Activated CD4-positive, alpha-beta T cell treated with anti-CD3 and anti-CD28 coated beads for 36 hours (primary cell): ENCODE measurements at regions not wholly inside any gene's neighbourhood (a gene's known extent, or its start where the extent isn't known, plus 50 kb on each side); places are given as distances from the start of the nearest gene placed in this dataset.

ENCODE experiments used
- ATAC-seq: fragments of 200-7000 bp; cut with Tn5 transposase; one replicate; pipeline ENCODE4 v1.10.0; 2021; ENCODE audit warnings: mild to moderate bottlenecking, moderate library complexity
- CTCF ChIA-PET: fragments of 350-600 bp; sonication (Branson Sonifier 250); formaldehyde crosslinking; loops from one replicate; lab custom pipeline; 2021; ENCODE audit warnings: antibody characterized with exemption; lab: Charles Lee
- POLR2A ChIA-PET: fragments of 350-600 bp; sonication (Branson Sonifier 250); formaldehyde crosslinking; loops from one replicate; lab custom pipeline; 2021; ENCODE audit warnings: antibody characterized with exemption, inconsistent platforms; lab: Charles Lee
- DNase-seq: peaks from one replicate; pipeline ENCODE4 v3.0.0-alpha.2; 2020
- H3K27ac Mint-ChIP-seq: one replicate; pipeline ENCODE4 v1.8.0; 2021; ENCODE audit warnings: mixed read lengths
- H3K27me3 Mint-ChIP-seq: one replicate; pipeline ENCODE4 v1.8.0; 2021; ENCODE audit warnings: mixed read lengths
- H3K36me3 Mint-ChIP-seq: one replicate; pipeline ENCODE4 v1.8.0; 2021; ENCODE audit warnings: low read depth, mixed read lengths
- H3K4me1 Mint-ChIP-seq: one replicate; pipeline ENCODE4 v1.8.0; 2021; ENCODE audit warnings: mixed read lengths
- H3K4me3 Mint-ChIP-seq: one replicate; pipeline ENCODE4 v1.8.0; 2021; ENCODE audit warnings: mild to moderate bottlenecking, moderate library complexity, mixed read lengths
- H3K9me3 Mint-ChIP-seq: one replicate; pipeline ENCODE4 v1.8.0; 2021; ENCODE audit warnings: low read depth, mixed read lengths
- intact Hi-C, 2 experiments: fragments of 100-400 bp; cut with DNase I in 1 of 2; cut with micrococcal nuclease in 1 of 2; formaldehyde crosslinking; loops; one replicate each; pipeline versions ENCODE4 v1.14.2 to v1.15.1; 2022 to 2024; cut with DNase I, micrococcal nuclease

DNA sequence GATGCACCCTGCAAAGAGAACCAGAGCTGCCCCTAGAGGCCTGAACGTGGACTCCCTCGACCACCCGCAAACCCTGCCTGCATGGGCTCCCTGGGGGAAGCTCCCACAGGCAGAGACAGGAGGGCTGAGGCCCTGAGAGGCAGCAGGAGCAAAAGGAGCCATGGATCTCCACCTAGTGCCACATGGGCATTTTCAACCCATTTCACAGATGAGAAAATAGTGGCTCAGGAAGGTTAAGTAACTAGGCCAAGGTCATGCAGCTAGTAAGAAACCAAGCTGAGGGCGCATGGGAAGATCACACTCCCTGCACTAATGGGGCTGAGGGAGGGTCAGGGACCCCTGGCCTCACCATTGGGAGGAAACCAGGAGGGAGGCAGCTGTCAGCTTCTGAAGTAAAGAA lies 271.7 kb upstream of the RAB6C start:
- DNase-seq (no peak), ATAC-seq (no peak)
- ChIA-PET CTCF (no interaction called here), POLR2A (no interaction called here)
- Mint-ChIP-seq H3K9me3 (no peaks in the 10 kb centered on the region), H3K27ac (no peak overlapping the region), H3K36me3 (no peaks in the 10 kb centered on the region), H3K4me1 (no peaks in the 10 kb centered on the region), H3K4me3 (no peak overlapping the region), H3K27me3 (peaks cover 1% of the 10 kb centered on the region)
- intact Hi-C loops: no loop called here

DNA sequence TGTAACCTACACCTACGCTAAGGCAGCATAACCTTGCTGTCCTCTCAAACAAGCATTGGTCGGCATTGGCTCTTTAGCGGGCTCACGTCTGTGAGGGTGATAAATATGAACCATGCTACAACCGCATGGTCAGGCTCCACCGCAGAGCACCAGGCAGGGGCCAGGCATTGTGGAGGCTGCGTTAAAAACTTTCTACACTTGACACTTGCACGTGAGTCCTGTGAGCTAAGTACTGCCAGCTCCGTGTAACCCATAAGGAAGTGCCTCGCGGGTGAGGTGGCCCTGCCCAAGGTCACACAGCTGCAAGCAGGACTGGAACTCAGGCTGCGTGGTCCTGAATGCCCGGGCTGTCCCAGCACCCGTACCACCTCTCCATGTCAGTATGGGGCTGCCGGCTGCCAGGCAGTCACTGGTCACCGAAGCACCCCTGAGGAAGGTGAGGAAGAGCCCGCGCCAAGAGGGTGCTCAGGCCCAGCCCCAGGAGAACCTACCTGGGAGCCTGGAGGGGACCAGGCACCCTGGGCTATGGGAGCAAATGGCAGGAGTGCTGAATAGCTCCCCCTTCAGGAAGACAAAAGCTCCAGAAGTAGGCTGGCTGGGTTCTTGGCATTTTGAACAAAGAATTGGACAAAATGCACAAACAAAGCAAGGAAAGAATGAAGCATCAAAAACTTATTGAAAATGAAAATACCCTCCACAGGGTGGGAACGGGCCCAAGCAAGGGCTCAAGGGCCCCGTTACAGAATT lies 271.1 kb upstream of the RAB6C start:
- DNase-seq (no peak), ATAC-seq (no peak)
- H3K27me3 Mint-ChIP-seq: peaks cover 1% of the 10 kb centered on the region
- no peak overlapping the region for H3K4me3 Mint-ChIP-seq
- ChIA-PET POLR2A (no interaction called here), CTCF (no interaction called here)
- no peaks in the 10 kb centered on the region for H3K36me3 Mint-ChIP-seq
- H3K27ac Mint-ChIP-seq: no peak overlapping the region
- intact Hi-C loops: no loop called here
- no peaks in the 10 kb centered on the region for H3K9me3 Mint-ChIP-seq
- H3K4me1 Mint-ChIP-seq: no peaks in the 10 kb centered on the region

DNA sequence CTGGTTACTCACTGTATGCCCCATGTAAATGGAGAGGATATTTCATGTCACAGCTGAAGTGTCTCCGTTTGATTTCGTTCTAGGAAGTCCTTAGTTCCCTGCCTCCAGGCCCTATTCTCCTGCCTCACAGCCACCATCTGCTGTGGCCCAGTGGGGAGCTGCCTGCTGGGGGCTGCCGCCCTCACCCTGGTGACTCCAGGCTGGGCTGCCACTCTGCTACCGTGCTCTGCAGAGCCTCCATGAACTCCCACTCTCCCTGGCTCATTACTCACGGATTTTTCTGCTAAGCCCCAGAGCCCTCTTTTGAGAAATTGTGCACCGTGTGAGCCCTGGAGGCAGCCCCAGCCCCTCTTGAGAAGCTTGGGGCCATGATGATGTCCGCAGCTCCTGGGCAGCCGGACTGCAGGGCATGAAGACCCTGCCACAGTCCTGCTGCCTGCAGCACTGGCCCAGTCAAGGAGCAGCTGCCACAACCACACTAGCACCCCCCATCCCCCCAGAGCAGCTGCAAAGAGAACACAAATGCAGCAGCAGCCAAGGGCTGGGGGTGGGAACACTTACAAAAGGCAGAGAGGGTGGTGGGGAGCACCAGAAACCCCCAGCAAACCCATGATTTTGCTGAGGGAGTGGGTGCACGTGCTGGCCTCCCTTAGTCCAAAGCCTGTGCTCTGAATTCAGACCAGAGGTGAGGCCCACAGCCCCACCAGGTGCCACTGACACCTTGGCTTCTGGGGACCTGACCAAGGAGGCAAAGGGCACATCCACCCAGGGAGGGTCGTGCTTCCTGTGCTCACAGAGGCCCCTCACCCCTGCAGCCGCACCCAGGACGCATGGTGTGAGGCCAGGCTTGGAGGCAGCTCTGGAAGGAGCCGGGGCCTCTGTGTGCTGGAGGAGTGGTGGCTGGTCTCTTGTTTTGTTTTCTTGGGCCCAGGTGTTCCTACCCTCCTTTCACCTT lies 270.2 kb upstream of the RAB6C start:
- CTCF ChIA-PET: no interaction called here
- H3K4me1 Mint-ChIP-seq: no peaks in the 10 kb centered on the region
- no peak for DNase-seq

DNA sequence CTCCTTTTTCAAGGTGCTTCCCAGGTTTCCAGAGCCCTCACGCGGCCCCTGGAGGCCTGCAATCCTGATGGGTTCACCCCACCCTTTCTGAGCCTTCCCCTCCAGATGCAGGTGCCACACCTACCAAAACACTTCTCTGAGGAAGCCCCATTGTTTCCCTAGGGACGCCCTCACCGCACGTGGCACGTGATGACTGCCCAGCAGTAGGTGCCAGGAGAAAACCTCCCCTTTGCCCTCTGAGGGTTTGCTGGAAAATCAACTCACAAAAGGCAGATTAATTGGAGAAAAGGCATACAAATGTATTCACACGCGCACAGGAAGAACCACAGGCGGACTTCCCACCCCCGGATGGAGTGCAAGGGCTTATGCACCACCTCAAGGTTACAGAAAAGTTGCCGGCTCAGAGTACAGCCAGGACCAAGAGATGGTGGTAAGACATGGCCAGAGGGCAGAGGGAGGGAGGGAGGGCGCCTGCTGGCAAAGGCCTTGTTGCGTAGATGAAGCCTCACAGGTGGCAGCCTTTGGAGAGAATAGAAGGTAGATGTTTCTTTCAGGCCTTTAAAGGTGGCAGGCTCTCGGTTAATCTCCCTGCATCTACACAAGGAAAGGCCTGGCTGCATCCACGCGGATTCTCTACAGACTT lies 269.4 kb upstream of the RAB6C start:
- Mint-ChIP-seq H3K36me3 (no peaks in the 10 kb centered on the region), H3K27me3 (no peaks in the 10 kb centered on the region), H3K4me1 (no peaks in the 10 kb centered on the region), H3K27ac (no peak overlapping the region), H3K9me3 (no peaks in the 10 kb centered on the region), H3K4me3 (no peak overlapping the region)
- DNase-seq: no peak
- ChIA-PET CTCF (no interaction called here), POLR2A (no interaction called here)
- intact Hi-C loops: no loop called here
- ATAC-seq: no peak

More for the DNA sequence above, 270.2 kb upstream of the RAB6C start:
- H3K9me3 Mint-ChIP-seq: no peaks in the 10 kb centered on the region
- H3K27me3 Mint-ChIP-seq: peaks cover 1% of the 10 kb centered on the region
- POLR2A ChIA-PET: no interaction called here
- ATAC-seq: no peak
- intact Hi-C loops: no loop called here
- H3K27ac Mint-ChIP-seq: no peak overlapping the region
- no peaks in the 10 kb centered on the region for H3K36me3 Mint-ChIP-seq
- H3K4me3 Mint-ChIP-seq: no peak overlapping the region

DNA sequence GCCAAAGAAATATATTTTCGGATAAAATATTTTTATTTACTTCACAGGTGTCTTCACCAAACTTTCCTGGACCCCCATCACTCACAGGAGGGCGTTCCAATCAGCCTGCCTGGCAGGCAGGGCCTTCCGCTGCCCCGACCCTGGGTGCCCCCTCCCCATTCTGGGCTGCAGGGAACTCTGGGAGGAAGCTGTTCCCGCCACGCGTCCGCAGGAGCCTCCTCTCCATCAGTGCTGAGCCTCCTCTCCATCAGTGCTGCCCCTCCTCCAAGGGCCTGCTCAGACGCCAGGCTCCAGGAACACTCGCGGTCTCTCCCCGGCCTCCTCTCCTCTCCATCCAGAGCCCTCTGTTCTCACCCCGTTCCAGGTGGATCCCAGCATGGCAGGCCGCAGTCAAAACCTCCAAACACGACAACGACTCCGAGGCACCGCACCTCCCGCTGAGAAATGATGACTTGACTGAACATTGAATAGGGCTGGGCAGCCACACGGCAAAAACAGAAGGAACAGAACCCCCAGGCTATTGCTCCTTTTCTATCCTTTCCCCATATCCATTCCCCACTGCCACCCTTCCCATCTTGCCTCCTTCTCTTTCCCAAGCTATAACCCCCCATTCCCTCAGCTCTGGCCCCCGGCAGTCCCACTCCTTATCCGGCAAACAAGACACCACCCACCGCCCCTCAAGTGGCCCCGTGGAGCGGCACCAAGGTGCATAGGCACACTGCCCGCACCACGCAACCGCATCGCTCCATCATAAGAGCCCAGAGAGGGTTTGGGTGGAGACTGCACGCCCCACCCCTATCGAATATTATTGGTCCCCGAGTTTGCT lies 268.6 kb upstream of the RAB6C start:
- Mint-ChIP-seq H3K4me3 (no peak overlapping the region), H3K36me3 (no peaks in the 10 kb centered on the region), H3K27ac (no peak overlapping the region), H3K27me3 (no peaks in the 10 kb centered on the region), H3K9me3 (no peaks in the 10 kb centered on the region), H3K4me1 (no peaks in the 10 kb centered on the region)
- DNase-seq (no peak), ATAC-seq (no peak)
- ChIA-PET CTCF (no interaction called here), POLR2A (no interaction called here)
- intact Hi-C loops: no loop called here

DNA sequence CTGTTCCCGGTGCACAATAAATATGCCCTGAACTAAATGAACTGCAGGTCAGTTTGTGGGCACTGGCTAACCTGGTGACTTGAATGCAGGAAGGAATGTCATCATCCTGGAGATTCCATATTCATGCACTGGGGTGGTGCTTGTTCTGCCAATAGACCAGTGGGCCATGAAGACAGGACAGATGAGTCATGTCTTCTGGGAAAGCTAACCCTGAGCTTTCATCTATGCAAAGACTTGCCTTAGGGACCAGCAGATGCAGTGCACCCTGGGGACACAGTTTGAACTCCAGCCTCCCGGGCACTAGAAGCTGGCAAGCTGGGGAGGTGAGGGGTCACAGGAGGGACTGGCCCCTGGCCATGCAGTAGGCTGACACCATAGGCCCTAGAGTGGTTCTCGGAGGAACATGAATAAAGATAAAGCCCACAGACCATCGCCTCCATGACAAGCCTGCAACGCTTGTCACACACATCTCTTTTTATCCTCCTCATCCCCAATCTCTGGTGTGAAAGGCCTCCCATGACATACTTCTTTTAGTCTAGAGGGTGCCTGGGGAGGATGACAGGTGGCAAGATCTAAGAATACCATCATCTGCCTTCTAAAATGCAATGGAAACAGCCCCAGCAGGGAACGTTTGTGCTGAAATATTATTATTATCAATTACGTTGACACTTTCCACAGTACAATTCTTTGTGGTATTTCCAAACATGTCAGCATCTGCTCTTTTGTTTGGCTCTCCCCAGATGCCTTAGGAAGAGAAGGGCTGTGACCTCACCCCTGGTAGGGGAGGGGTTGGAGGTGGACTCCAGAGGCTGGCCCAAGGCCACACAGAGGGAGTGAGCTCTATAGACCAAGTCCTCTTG lies 267.4 kb upstream of the RAB6C start:
- no peak overlapping the region for H3K4me3 Mint-ChIP-seq
- H3K27ac Mint-ChIP-seq: no peak overlapping the region
- no peaks in the 10 kb centered on the region for H3K27me3 Mint-ChIP-seq
- DNase-seq (no peak), ATAC-seq (no peak)
- POLR2A ChIA-PET: no interaction called here
- no peaks in the 10 kb centered on the region for H3K9me3 Mint-ChIP-seq
- H3K36me3 Mint-ChIP-seq: no peaks in the 10 kb centered on the region
- H3K4me1 Mint-ChIP-seq: no peaks in the 10 kb centered on the region
- CTCF ChIA-PET: interaction anchor here (0.7 kb wide), 1 partner anchor 15 kb away, joined by 3 read pairs; no protein-coding TSS in a partner anchor
- intact Hi-C loops: no loop called here

DNA sequence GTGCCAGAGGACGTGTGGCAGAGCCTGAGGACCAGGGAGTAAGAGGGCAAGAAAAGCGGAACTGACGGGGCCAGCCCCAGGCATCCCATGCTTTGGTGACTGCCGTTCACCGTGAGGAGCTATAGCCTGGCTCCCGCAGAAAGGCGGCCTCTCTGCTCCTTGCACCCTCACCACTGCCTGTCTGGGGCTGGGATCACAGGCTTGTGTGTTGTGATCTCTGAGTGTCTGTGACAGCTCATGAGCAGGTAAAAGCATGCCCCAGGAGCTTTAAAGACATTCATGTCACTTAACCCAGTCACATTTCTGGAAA lies 266.8 kb upstream of the RAB6C start:
- ChIA-PET POLR2A (interaction anchor here (0.7 kb wide), 1 partner anchor 232 kb away, joined by 4 read pairs; no protein-coding TSS in a partner anchor), CTCF (no interaction called here)
- ATAC-seq (no peak), DNase-seq (no peak)
- Mint-ChIP-seq H3K4me1 (no peaks in the 10 kb centered on the region), H3K4me3 (no peak overlapping the region), H3K27me3 (no peaks in the 10 kb centered on the region), H3K36me3 (no peaks in the 10 kb centered on the region), H3K9me3 (no peaks in the 10 kb centered on the region), H3K27ac (no peak overlapping the region)
- intact Hi-C loops: no loop called here

DNA sequence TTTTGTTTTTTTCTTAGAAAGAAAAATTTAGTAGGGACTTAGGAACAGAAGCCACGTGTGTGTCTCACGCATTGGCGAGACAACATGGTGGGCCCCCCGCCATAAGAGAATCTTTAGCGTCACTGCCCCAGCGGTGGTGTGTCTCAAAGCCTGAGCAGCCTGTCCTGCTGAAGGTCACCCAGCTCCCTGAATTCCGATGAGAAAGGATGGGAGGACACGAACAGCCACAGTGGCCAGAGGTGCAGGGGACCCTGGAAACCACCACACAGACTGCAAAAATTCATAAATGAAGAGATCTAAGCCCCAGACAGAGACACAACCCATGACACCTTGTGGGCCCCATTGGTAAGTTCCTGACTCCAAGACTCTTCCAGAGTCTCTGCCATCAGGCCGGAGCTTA lies 266.1 kb upstream of the RAB6C start:
- DNase-seq: no peak
- ChIA-PET CTCF (no interaction called here), POLR2A (interaction anchor here (0.7 kb wide), 1 partner anchor 232 kb away, joined by 4 read pairs; no protein-coding TSS in a partner anchor)
- no peaks in the 10 kb centered on the region for H3K4me1 Mint-ChIP-seq
- H3K4me3 Mint-ChIP-seq: no peak overlapping the region
- no peaks in the 10 kb centered on the region for H3K9me3 Mint-ChIP-seq
- ATAC-seq: no peak
- no peaks in the 10 kb centered on the region for H3K27me3 Mint-ChIP-seq
- intact Hi-C loops: no loop called here
- no peak overlapping the region for H3K27ac Mint-ChIP-seq
- no peaks in the 10 kb centered on the region for H3K36me3 Mint-ChIP-seq

DNA sequence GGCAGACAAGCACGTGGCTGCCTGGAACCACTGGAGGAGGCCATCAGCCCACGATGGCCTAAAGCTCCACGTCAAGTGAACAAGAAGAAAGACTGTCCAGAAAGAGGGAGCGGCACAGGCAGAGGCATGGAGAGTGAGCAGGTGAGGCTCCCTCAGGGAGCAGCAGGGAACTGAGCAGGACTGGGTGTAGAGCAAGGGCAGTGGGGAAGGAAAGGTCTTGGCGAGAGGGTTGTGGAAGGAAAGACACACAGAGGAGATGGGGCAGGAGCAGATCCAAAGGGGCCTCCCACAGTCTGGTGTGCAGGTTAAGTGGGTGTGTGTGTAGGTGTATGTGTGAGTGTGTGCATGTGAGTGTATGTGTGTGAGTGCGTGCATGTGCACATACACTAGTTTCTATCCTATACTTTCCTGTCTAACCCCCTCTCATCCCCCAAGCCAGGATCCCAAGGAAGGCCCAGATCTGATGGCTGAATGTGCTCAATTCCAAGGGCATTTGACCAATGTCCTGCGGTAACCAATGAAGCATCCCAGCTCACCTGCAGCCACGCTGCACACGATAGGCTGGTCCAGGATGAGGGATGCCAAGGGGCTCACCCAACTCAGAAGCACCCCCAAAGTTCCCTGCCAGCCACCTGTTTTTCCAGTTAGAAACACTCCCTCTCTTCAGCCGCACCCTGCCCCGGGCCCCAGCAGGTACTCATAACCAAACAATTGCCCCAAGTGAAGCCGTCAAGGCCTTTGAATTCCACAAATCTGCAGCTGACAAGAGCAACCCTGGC lies 262.5 kb upstream of the RAB6C start:
- ATAC-seq (no peak), DNase-seq (no peak)
- H3K4me3 Mint-ChIP-seq: no peak overlapping the region
- H3K27me3 Mint-ChIP-seq: no peaks in the 10 kb centered on the region
- CTCF ChIA-PET: no interaction called here
- H3K4me1 Mint-ChIP-seq: no peaks in the 10 kb centered on the region
- H3K9me3 Mint-ChIP-seq: no peaks in the 10 kb centered on the region
- POLR2A ChIA-PET: no interaction called here
- no peak overlapping the region for H3K27ac Mint-ChIP-seq
- H3K36me3 Mint-ChIP-seq: no peaks in the 10 kb centered on the region
- intact Hi-C loops: no loop called here

DNA sequence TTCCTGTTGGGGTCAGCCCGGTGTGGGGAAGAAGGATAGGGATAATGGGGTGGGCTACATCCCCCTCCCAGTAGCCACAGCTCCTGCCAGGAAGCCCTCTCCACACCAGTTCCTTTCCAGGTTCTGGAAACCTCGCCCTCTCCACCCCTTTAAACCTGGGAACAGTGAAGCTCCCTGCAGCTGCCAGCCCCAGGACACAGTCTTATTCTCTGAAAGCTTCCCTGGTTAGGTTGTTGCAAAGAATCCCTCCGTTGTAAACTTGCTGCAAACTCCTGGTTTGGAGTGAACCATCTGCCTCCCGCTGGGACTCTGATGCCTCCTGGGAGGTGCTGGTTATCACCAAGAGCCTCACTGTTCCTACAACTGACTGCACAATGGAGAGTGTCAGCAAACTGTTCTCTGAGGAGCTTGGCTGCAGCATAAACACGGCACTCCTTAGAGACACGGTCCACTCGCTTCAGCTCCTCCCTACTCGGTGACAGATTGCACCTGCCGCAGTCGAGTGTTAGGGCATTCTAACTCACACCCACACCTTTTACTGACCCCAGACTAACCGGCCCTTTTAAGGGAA lies 261.8 kb upstream of the RAB6C start:
- DNase-seq (no peak), ATAC-seq (no peak)
- no peak overlapping the region for H3K27ac Mint-ChIP-seq
- CTCF ChIA-PET: no interaction called here
- H3K9me3 Mint-ChIP-seq: no peaks in the 10 kb centered on the region
- intact Hi-C loops: no loop called here
- H3K36me3 Mint-ChIP-seq: no peaks in the 10 kb centered on the region
- H3K4me1 Mint-ChIP-seq: no peaks in the 10 kb centered on the region
- no peaks in the 10 kb centered on the region for H3K27me3 Mint-ChIP-seq
- H3K4me3 Mint-ChIP-seq: no peak overlapping the region
- POLR2A ChIA-PET: no interaction called here
